Sigmoid colon (tissue), 4 donors: ENCODE measurements at regions not wholly inside any gene's neighbourhood (a gene's known extent, or its start where the extent isn't known, plus 50 kb on each side); places are given as distances from the start of the nearest gene placed in this dataset.

Source experiments
- CTCF ChIP-seq, 4 experiments: fragments of 450-650 bp in 3 of 4; fragments of 200-600 bp in 1 of 4; IDR thresholded peaks; one replicate each; pipeline ENCODE4 v1.5.1; 2016 to 2019; ENCODE audit warnings: antibody characterized with exemption in 4 of 4, mild to moderate bottlenecking in 3 of 4, moderate library complexity in 2 of 4
- EP300 ChIP-seq, 4 donors: sonication (generic); formaldehyde crosslinking; IDR thresholded peaks; one replicate each; pipeline ENCODE4 v1.6.1; 2017; ENCODE audit warnings: antibody characterized with exemption in 4 of 4
- POLR2A ChIP-seq, 2 donors: fragments of 450-650 bp; IDR thresholded peaks; one replicate each; pipeline ENCODE4 v1.6.1; 2016; ENCODE audit warnings: antibody characterized with exemption in 2 of 2, mild to moderate bottlenecking in 2 of 2, moderate library complexity in 2 of 2
- POLR2AphosphoS5 ChIP-seq, 4 donors: sonication (generic); formaldehyde crosslinking; IDR thresholded peaks; one replicate each; pipeline ENCODE4 v1.6.1; 2017; ENCODE audit warnings: antibody characterized with exemption in 4 of 4

- TF ChIP-seq CTCF (IDR thresholded peaks at IDR 0.05): no peak
- TF ChIP-seq POLR2A (IDR thresholded peaks at IDR 0.05): no peak
- TF ChIP-seq POLR2AphosphoS5 (IDR thresholded peaks at IDR 0.05): no peak
- TF ChIP-seq EP300 (IDR thresholded peaks at IDR 0.05): no peak
Observed at GRCh38 chr1:14115976-14116375, 416.0 kb downstream of the PRDM2 start.
